NCI-H524 treated with DMSO at 0.1 percent for 48 hours (cell line): ENCODE measurements at regions not wholly inside any gene's neighbourhood (a gene's known extent, or its start where the extent isn't known, plus 50 kb on each side); places are given as distances from the start of the nearest gene placed in this dataset.
A peak's percentile ranks its signal among the peaks of the same experiment; 100 is the strongest.
"Not testable (repeated sequence)": the region's sequence is repeated elsewhere in the genome, so short reads cannot be mapped to it uniquely, and the experiment has no call there.

Experiments used
- DNase-seq: peaks from one replicate; lab custom pipeline; 2025; lab: John Stamatoyannopoulos, UW

GRCh38 chr11:96779030-96779429 lies 389.2 kb downstream of the JRKL start:
- DNase-seq, result no peak

GRCh38 chr11:96781082-96781481 lies 391.3 kb downstream of the JRKL start:
- DNase-seq, result no peak

DNA sequence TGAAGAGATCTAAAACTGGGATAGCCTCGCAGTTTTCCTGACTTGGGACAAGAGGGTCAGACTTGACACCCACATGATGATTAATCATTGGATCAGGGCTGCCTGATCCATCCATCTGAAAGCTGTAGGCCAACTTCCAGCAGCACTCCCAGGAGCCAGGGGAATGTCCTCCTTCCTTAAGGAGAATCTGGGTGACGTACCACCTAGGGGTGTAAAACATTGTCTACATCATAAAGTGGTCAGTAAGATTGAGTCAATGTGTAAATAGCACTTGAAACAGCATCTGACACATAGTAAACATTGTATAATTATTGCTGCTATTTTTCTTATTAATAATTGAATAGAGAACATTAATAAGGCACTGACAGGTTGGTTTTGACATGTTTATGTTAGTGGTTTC lies 392.8 kb downstream of the JRKL start:
- DNase-seq, result no peak

- peak; percentile 1 for DNase-seq
These were observed 393.5 kb downstream of the JRKL start for GRCh38 chr11:96783311-96783710.

DNA sequence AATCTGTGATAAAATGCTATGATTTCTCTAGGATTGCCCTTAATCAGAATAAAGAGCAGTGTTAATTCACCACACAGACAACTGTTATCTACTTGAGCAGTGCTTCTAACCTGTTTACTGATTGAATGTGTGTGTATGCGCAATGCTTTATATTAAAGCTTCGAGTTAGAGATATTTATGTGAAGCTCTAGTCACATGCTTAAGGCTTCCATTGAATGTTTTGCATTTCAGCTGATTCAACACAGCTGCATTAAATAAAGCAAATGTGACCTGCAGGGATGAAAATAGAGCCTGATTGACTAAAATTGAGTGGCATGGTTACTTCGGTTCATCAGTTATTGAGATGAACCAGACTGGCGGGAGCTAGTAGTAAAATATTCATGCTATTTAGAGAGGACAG lies 395.3 kb downstream of the JRKL start:
- no peak for DNase-seq

GRCh38 chr11:96794152-96794551 lies 404.3 kb downstream of the JRKL start:
- DNase-seq, result no peak

- no peak for DNase-seq
These were observed 408.6 kb downstream of the JRKL start for GRCh38 chr11:96798445-96798844.

GRCh38 chr11:96815236-96815635 lies 425.4 kb downstream of the JRKL start:
- peak; percentile 9 for DNase-seq

- no peak for DNase-seq
These were observed 427.9 kb downstream of the JRKL start for GRCh38 chr11:96817482-96818399.

- DNase-seq, result no peak
These were observed 437.4 kb downstream of the JRKL start for GRCh38 chr11:96827164-96827563.

- no peak for DNase-seq
These were observed 452.0 kb downstream of the JRKL start for GRCh38 chr11:96841792-96842191.

- no peak for DNase-seq
These were observed 452.9 kb downstream of the JRKL start for GRCh38 chr11:96842731-96843130.

DNA sequence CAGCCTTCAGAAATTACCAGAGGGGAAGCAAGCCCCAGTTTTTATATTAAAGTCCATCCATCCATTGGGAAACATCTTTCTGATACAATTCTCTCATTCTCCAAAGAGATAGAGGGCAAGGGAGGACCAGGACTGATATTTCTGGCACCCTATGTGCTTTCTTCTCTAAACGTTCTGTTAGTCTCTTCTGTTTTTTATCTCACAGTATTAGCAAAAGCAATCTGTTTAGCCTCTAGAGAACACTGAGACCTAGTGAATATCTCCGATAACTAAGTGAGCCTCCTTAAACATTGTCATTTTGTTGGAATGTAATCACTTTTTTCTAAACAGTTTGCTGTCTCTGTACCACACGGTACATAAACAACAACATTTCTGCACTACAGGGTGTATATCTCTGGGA lies 464.6 kb downstream of the JRKL start:
- no peak for DNase-seq

GRCh38 chr11:96861722-96862121 lies 471.9 kb downstream of the JRKL start:
- not testable (repeated sequence) for DNase-seq

DNA sequence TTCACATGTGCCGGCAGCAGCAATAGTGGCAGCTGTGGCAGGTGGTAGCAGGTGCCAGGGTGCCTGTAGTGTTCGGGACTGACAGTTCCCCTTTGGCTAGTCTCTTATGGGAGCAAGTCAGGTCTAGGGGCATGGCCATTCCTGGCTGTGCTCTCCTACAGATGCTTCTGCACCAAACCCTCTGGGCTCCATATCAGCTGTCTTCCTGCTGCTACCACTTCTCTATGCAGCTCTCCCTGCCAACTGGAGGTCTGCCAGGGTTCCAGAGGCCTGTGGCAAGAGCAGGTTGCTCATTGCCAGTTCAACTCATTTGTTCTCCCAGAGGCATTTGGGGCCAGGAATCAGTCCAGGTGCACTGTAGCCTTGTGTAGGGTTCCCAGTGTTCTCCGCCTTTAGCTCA lies 473.7 kb downstream of the JRKL start:
- no peak for DNase-seq

DNA sequence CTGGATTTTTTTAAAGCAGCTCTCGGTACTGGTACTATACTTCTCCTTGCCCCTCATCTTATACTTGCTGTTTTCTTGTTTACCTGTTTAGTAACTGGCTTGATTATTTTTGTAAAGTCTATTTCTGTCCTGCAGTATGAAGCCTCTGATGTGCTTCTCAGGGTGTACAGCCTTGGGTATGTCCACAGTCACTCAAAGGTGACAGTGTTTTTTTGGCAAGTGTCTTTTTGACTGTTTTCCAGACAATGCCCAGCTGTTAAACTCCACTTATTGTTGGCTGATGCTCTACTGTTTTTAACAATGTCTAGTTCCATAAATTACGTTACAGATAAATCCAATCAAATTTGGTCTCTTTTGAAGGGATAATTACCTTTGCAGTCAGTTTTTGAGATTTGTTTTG lies 475.2 kb downstream of the JRKL start:
- no peak for DNase-seq

- no peak for DNase-seq
These were observed 479.4 kb downstream of the JRKL start for GRCh38 chr11:96869207-96869606.

GRCh38 chr11:96875712-96876111 lies 485.9 kb downstream of the JRKL start:
- no peak for DNase-seq

DNA sequence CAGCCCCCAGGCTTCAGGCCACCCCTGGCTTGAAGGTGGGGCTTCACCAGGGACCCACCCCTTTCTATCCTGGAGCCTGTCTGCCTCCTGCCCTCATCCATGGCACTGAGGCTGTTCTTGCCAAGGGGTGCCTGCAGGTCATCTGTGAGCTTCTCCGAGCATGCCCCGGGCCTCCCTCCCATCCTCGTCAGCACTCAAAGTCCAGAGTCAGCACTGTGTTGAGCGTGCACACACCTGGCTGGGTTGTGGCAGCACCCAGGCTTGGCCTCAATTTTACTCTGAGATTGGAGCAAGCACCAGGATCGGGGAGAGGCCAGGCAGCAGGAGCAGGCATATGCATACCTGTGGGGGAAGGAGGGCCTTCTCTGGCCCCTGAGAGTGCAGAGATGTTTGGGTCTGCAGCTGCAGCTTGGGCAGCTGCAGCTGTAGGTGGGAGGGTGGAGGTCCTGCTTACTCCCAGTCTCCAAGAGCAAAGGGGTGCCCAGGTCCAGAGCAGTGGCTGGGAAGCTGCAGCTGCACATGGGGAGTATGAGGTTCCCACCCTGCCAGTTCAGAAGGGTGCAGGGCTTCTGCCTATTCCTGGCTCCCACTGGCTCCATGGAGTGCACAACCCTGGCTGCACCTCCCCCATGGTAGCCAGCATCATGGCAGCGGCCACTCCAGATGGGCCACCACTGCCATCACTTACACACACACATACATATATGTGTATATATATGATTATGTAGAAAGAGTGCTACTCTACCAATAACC lies 488.7 kb downstream of the JRKL start:
- DNase-seq, result no peak

DNA sequence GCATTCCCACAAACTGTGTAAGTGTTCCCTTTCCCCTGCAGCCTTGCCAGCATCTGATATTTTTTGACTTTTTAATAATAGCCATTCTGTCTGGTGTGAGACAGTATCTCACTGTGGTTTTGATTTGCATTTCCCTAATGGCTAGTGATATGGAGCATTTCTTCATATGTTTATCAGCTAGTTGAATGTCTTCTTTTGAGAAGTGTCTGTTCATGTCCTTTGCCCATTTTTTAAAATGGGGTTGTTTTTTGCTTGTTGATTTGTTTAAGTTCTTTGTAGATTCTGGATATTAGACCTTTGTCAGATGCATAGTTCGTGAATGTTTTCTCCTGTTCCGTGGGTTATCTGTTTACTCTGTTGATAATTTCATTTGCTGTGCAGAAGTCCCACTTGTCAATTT lies 492.8 kb downstream of the JRKL start:
- not testable (repeated sequence) for DNase-seq

- DNase-seq, result no peak
These were observed 495.6 kb downstream of the JRKL start for GRCh38 chr11:96885405-96885804.

GRCh38 chr11:96885912-96886311 lies 496.1 kb downstream of the JRKL start:
- no peak for DNase-seq

DNA sequence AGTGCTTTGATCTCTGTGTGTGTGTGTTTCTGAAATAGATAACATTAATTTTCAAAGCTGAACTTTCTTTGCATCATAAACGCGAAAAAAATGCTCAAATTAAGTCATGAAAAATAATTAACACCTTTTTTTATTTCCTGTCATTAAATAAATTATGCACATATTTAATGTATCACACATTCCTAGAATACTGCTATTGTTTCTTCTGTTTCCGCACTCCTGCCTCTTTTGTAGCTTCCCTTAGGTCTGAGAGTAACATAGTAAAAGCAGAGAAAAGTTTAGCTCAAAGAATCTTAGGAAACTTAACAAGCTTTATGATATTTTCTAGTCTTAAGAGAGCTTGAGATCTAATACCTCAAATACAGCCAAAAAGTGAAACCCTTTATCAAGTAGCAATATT lies 504.2 kb downstream of the JRKL start:
- no peak for DNase-seq
